ENCODE measurements at regions not wholly inside any gene's neighbourhood (a gene's known extent, or its start where the extent isn't known, plus 50 kb on each side); places are given as distances from the start of the nearest gene placed in this dataset.

DNA sequence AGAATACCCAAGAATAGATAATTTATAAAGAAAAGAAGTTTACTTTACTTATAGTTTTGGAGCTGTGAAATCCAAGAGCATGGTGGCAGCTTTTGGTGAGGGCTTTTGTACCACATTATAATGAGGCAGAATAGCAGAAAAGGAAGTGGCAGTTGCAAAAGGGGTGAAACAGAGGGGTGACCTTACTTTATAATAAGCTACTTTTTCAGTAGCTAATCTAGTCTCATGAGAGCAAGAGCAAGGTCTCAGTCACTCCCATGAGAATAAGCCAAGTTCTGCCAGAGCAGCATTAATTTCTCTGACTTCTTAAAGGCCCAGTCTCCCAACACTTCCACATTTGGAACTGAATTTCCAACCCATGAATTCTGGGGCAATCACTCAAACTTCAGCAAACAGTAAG lies 502.0 kb downstream of the GBA3 start:
- TF ChIP-seq, protein P1, sequence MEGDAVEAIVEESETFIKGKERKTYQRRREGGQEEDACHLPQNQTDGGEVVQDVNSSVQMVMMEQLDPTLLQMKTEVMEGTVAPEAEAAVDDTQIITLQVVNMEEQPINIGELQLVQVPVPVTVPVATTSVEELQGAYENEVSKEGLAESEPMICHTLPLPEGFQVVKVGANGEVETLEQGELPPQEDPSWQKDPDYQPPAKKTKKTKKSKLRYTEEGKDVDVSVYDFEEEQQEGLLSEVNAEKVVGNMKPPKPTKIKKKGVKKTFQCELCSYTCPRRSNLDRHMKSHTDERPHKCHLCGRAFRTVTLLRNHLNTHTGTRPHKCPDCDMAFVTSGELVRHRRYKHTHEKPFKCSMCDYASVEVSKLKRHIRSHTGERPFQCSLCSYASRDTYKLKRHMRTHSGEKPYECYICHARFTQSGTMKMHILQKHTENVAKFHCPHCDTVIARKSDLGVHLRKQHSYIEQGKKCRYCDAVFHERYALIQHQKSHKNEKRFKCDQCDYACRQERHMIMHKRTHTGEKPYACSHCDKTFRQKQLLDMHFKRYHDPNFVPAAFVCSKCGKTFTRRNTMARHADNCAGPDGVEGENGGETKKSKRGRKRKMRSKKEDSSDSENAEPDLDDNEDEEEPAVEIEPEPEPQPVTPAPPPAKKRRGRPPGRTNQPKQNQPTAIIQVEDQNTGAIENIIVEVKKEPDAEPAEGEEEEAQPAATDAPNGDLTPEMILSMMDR (conservative IDR thresholded peaks at IDR 0.05; ENCODE audit: low read depth, low read length): no peak
- TF ChIP-seq, protein P2, sequence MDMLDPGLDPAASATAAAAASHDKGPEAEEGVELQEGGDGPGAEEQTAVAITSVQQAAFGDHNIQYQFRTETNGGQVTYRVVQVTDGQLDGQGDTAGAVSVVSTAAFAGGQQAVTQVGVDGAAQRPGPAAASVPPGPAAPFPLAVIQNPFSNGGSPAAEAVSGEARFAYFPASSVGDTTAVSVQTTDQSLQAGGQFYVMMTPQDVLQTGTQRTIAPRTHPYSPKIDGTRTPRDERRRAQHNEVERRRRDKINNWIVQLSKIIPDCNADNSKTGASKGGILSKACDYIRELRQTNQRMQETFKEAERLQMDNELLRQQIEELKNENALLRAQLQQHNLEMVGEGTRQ (IDR thresholded peaks at IDR 0.05; ENCODE audit: low read depth, low read length): no peak
- no peak for TF ChIP-seq POLR2A (IDR thresholded peaks at IDR 0.05; ENCODE audit: low read depth, low read length)
- TF ChIP-seq RCOR1 (IDR thresholded peaks at IDR 0.05; ENCODE audit: insufficient replicate concordance, low read length): no peak
- no peak for TF ChIP-seq MAFK (IDR thresholded peaks at IDR 0.05; ENCODE audit: low read depth, low read length)
- no peak for TF ChIP-seq RAD21 (IDR thresholded peaks at IDR 0.05; ENCODE audit: low read length)
